Left renal pelvis (tissue), 4 donors: ENCODE measurements at regions not wholly inside any gene's neighbourhood (a gene's known extent, or its start where the extent isn't known, plus 50 kb on each side); places are given as distances from the start of the nearest gene placed in this dataset.
"Not testable (repeated sequence)": the region's sequence is repeated elsewhere in the genome, so short reads cannot be mapped to it uniquely, and the experiment has no call there.

Source experiments
- DNase-seq, 4 donors: peaks; one replicate each; pipeline ENCODE4 v3.0.0-alpha.2; 2013; ENCODE audit warnings: low read depth in 4 of 4, low spot score in 3 of 4

- DNase-seq: no peak
Measured at GRCh38 chr15:87727073-87727472, 529.5 kb downstream of the NTRK3 start.

- DNase-seq: no peak
Measured at GRCh38 chr15:87724330-87724729, 532.2 kb downstream of the NTRK3 start.

GRCh38 chr15:87722941-87723691 lies 533.4 kb downstream of the NTRK3 start:
- no peak for DNase-seq

- no peak for DNase-seq
Measured at GRCh38 chr15:87720235-87720634, 536.3 kb downstream of the NTRK3 start.

GRCh38 chr15:87716422-87716821 lies 540.1 kb downstream of the NTRK3 start:
- no peak for DNase-seq

GRCh38 chr15:87715252-87715651 lies 541.3 kb downstream of the NTRK3 start:
- DNase-seq: no peak

GRCh38 chr15:87713475-87713879 lies 543.1 kb downstream of the NTRK3 start:
- no peak for DNase-seq

- no peak for DNase-seq
Measured at GRCh38 chr15:87712211-87712610, 544.3 kb downstream of the NTRK3 start.

GRCh38 chr15:87711026-87711425 lies 545.5 kb downstream of the NTRK3 start:
- DNase-seq: peak in 1 of 4 donors; percentile 46

- DNase-seq: no peak
Measured at GRCh38 chr15:87710406-87710805, 546.1 kb downstream of the NTRK3 start.

GRCh38 chr15:87707566-87708130 lies 548.9 kb downstream of the NTRK3 start:
- no peak for DNase-seq

- DNase-seq: no peak
Measured at GRCh38 chr15:87707071-87707470, 549.5 kb downstream of the NTRK3 start.

GRCh38 chr15:87706001-87706400 lies 550.5 kb downstream of the NTRK3 start:
- no peak for DNase-seq

GRCh38 chr15:87704276-87704675 lies 552.3 kb downstream of the NTRK3 start:
- DNase-seq: no peak

- no peak for DNase-seq
Measured at GRCh38 chr15:87703327-87704111, 553.0 kb downstream of the NTRK3 start.

GRCh38 chr15:87702270-87702669 lies 554.3 kb downstream of the NTRK3 start:
- DNase-seq: no peak

GRCh38 chr15:87698467-87698866 lies 558.1 kb downstream of the NTRK3 start:
- not testable (repeated sequence) for DNase-seq

GRCh38 chr15:87689716-87690115 lies 566.8 kb downstream of the NTRK3 start:
- no peak for DNase-seq

- no peak for DNase-seq
Measured at GRCh38 chr15:87687523-87687870, 569.0 kb downstream of the NTRK3 start.

- no peak for DNase-seq
Measured at GRCh38 chr15:87686841-87687522, 569.6 kb downstream of the NTRK3 start.

GRCh38 chr15:87686339-87686738 lies 570.2 kb downstream of the NTRK3 start:
- DNase-seq: no peak
